K562 (cell line): ENCODE measurements at regions not wholly inside any gene's neighbourhood (a gene's known extent, or its start where the extent isn't known, plus 50 kb on each side); places are given as distances from the start of the nearest gene placed in this dataset.

Experiments used
- ATAC-seq: fragments of 200-7000 bp; cut with Tn5 transposase; 3 replicates; pipeline ENCODE4 v1.9.1; 2020; ENCODE audit warnings: moderate library complexity
- BruUV-seq: library from RNA; stranded (reverse); fragments of 400-500 nt; replicated peaks from 2 replicates; lab custom pipeline; 2021; lab: Mats Ljungman, UMichigan
- CTCF ChIA-PET: fragments of 300-600 bp; formaldehyde crosslinking; extraction: SDS; loops from one replicate; lab custom pipeline; 2021; ENCODE audit warnings: low intra/inter-chr PET ratio; lab: Yijun Ruan, JAX
- POLR2A ChIA-PET: fragments of 300-600, 350-650 bp; sonication (Branson Sonifier 250); formaldehyde crosslinking; extraction: SDS; loops from one replicate; lab custom pipeline; 2021; ENCODE audit warnings: antibody characterized with exemption, inconsistent platforms; lab: Yijun Ruan, JAX
- DNase-seq, 4 experiments: peaks; one replicate each; pipeline versions ENCODE4 v3.0.0 to v3.0.0-alpha.2; 2011 to 2018; ENCODE audit warnings: low spot score in 3 of 4, mixed read lengths in 3 of 4; ENCODE audit errors: extremely low read depth in 1 of 4
- FAIRE-seq: peaks from 2 replicates; lab custom pipeline; 2011; peaks lifted over from hg19 to GRCh38; lab: Jason Lieb, UNC
- H2AFZ ChIP-seq: 2 replicates; pipeline ENCODE4 v1.6.0; 2011; ENCODE audit warnings: low read depth, low read length, control low read depth, inconsistent platforms
- H3K27ac ChIP-seq: fragments of 200-600 bp; 3 replicates; pipeline ENCODE4 v1.8.0; 2011; ENCODE audit warnings: low read depth, mild to moderate bottlenecking, control low read depth, inconsistent platforms, low read length, moderate library complexity, mixed read lengths; ENCODE audit errors: extremely low read depth
- H3K27me3 ChIP-seq, 2 experiments: fragments of 300-600 bp in 1 of 2; 2 replicates in 1 of 2; 3 replicates in 1 of 2; pipeline versions ENCODE4 v1.6.0 to v1.8.0; 2011; ENCODE audit warnings: inconsistent platforms in 2 of 2, low read length in 2 of 2, mild to moderate bottlenecking in 1 of 2, mixed read lengths in 1 of 2, moderate library complexity in 1 of 2; ENCODE audit not compliant: control insufficient read depth in 2 of 2, insufficient read depth in 2 of 2
- H3K36me3 ChIP-seq: fragments of 300-600 bp; 3 replicates; pipeline ENCODE4 v1.8.0; 2011; ENCODE audit warnings: mild to moderate bottlenecking, low read length, inconsistent platforms; ENCODE audit not compliant: control insufficient read depth, insufficient read depth
- H3K4me1 ChIP-seq, 2 experiments: fragments of 200-600 bp in 1 of 2; replicated peaks in 1 of 2; 2 replicates in 1 of 2; 3 replicates in 1 of 2; pipeline versions ENCODE4 v1.5.1 to v1.8.0; 2011; ENCODE audit warnings: inconsistent platforms in 2 of 2, low read length in 2 of 2, mild to moderate bottlenecking in 1 of 2, mixed read lengths in 1 of 2, moderate library complexity in 1 of 2; ENCODE audit not compliant: control insufficient read depth in 2 of 2, insufficient read depth in 2 of 2
- H3K4me2 ChIP-seq: 2 replicates; pipeline ENCODE4 v1.6.1; 2011; ENCODE audit warnings: low read length, control low read depth, inconsistent platforms, mixed read lengths; ENCODE audit not compliant: insufficient read depth
- H3K4me3 ChIP-seq: fragments of 200-600 bp; sonication (generic), shearing (Covaris generic); 2 replicates; pipeline ENCODE4 v1.5.1; 2016; ENCODE audit warnings: control low read depth, inconsistent platforms
- H3K79me2 ChIP-seq: fragments of 200-600 bp; 3 replicates; pipeline ENCODE4 v1.8.0; 2011; ENCODE audit warnings: low read length, inconsistent platforms; ENCODE audit not compliant: control insufficient read depth, insufficient read depth
- H3K9ac ChIP-seq, 2 experiments: 2 replicates each; pipeline versions ENCODE4 v1.6.0 to v1.6.1; 2011; ENCODE audit warnings: low read depth in 2 of 2, low read length in 2 of 2, control low read depth in 1 of 2, inconsistent platforms in 1 of 2, mild to moderate bottlenecking in 1 of 2, mixed read lengths in 1 of 2; ENCODE audit not compliant: insufficient read depth in 1 of 2
- H3K9me1 ChIP-seq: one replicate; pipeline ENCODE4 v1.6.0; 2011; ENCODE audit warnings: inconsistent platforms, mild to moderate bottlenecking, low read length, moderate library complexity; ENCODE audit not compliant: control insufficient read depth, insufficient read depth
- H3K9me3 ChIP-seq: replicated peaks from 2 replicates; pipeline ENCODE4 v1.5.1; 2011; ENCODE audit warnings: low read depth, low read length, inconsistent platforms; ENCODE audit not compliant: control insufficient read depth, insufficient read depth
- H4K20me1 ChIP-seq: replicated peaks from 2 replicates; pipeline ENCODE4 v1.6.1; 2011; ENCODE audit warnings: low read length, inconsistent platforms, mixed read lengths; ENCODE audit not compliant: control insufficient read depth, insufficient read depth
- CREM ChIP-seq: IDR thresholded peaks from 2 replicates; pipeline ENCODE4 v1.6.1; 2014; ENCODE audit warnings: antibody characterized with exemption, low read depth
- CTBP1 ChIP-seq: fragments of 450-650 bp; IDR thresholded peaks from 2 replicates; pipeline ENCODE4 v1.6.1; 2016; ENCODE audit warnings: borderline replicate concordance
- NFYB ChIP-seq: IDR thresholded peaks from 2 replicates; pipeline ENCODE4 v1.6.1; 2011; ENCODE audit warnings: mild to moderate bottlenecking, moderate library complexity; ENCODE audit not compliant: insufficient read length; ENCODE audit errors: extremely low read depth
- RAD21 ChIP-seq, 2 experiments: fragments of 250-450 bp in 1 of 2; fragments of 450-650 bp in 1 of 2; sonication (Bioruptor Pico) in 1 of 2; formaldehyde crosslinking in 1 of 2; IDR thresholded peaks in 1 of 2; conservative IDR thresholded peaks in 1 of 2; 2 replicates each; pipeline versions ENCODE4 v1.4.0 to v1.8.0; 2020 to 2022; ENCODE audit warnings: mild to moderate bottlenecking in 2 of 2, moderate library complexity in 1 of 2
- SAFB2 ChIP-seq: fragments of 200-400 bp; formaldehyde crosslinking; IDR thresholded peaks from 2 replicates; pipeline ENCODE4 v1.6.1; 2018; ENCODE audit warnings: borderline replicate concordance, low read length, low read depth, moderate library complexity; ENCODE audit not compliant: severe bottlenecking
- ZNF224 ChIP-seq: sonication (generic); formaldehyde crosslinking; IDR thresholded peaks from 2 replicates; pipeline ENCODE4 v1.8.0; 2022; ENCODE audit warnings: mild to moderate bottlenecking, missing genetic modification reagents
- WGBS: fragments of 100-300 bp; shearing (Covaris generic); methylation state at CpG from one replicate; pipeline ENCODE4 v1.1.6; 2016; ENCODE audit warnings: low coverage, mixed read lengths; ENCODE audit not compliant: insufficient coverage; ENCODE audit errors: missing lambda C conversion rate; 5-methylcytosine and 5-hydroxymethylcytosine counted together
- in situ Hi-C: fragments of 300-500 bp; cut with MboI; formaldehyde crosslinking; loops from 4 replicates; pipeline ENCODE4 v1.15.0; 2018; ENCODE audit warnings: inconsistent platforms, mixed read lengths
- intact Hi-C: fragments of 100-400 bp; cut with micrococcal nuclease; formaldehyde crosslinking; loops from 2 replicates; pipeline ENCODE4 v1.14.2; 2022
- TF ChIP-seq, protein P1 (sequence below): fragments of 150-350 bp; IDR thresholded peaks from 2 replicates; pipeline ENCODE4 v1.6.1; 2014; ENCODE audit warnings: low read depth, mild to moderate bottlenecking, low read length, borderline replicate concordance
- TF ChIP-seq, protein P2 (sequence below): fragments of 450-650 bp; IDR thresholded peaks from 2 replicates; pipeline ENCODE4 v1.6.1; 2016
- TF ChIP-seq, protein P3 (sequence below), 2 experiments: fragments of 450-650 bp in 1 of 2; sonication (generic) in 1 of 2; formaldehyde crosslinking in 1 of 2; IDR thresholded peaks in 1 of 2; conservative IDR thresholded peaks in 1 of 2; 2 replicates each; pipeline versions ENCODE4 v1.6.1 to v1.8.1; 2016 to 2023; ENCODE audit warnings: mild to moderate bottlenecking in 2 of 2, moderate library complexity in 2 of 2, inconsistent platforms in 1 of 2, missing genetic modification reagents in 1 of 2
- TF ChIP-seq, protein P4 (sequence below): fragments of 250-450 bp; sonication (Bioruptor Pico); IDR thresholded peaks from 2 replicates; pipeline ENCODE4 v1.5.0; 2020; ENCODE audit warnings: mild to moderate bottlenecking, borderline replicate concordance

DNA sequence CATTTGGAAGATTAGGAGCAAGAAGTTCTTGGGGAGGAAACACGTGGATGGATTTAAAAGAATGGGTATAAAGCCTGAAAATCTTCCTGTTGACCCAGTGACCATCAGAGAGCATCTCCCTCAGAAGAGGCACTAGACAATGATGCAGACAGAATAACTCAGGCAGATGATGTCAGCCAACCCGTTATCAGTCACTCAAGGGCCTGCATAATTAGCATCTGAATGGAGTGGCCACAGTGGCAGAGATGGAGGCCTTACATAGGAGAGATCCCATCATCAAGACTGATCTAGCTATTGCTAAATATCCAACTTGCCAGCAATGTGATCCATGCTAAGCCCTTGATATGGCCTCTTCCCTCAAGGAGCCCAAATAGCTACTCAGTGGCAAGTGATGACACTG lies 70.7 kb upstream of the CD82 start:
- Histone ChIP-seq H3K4me1 (no peaks in the 10 kb centered on the region), H3K9ac (no peak overlapping the region), H3K9me3 (no peaks in the 10 kb centered on the region), H3K4me3 (no peak overlapping the region), H2AFZ (no peak overlapping the region), H4K20me1 (no peaks in the 10 kb centered on the region), H3K27ac (no peak overlapping the region), H3K27me3 (peaks cover 2 to 18% of the 10 kb centered on the region in 2 experiments)
- WGBS = 0% methylated on average over 2 of the region's 2 CpGs
- no peak for DNase-seq
- BruUV-seq = no TSS peak
- FAIRE-seq = no peak
- CTCF ChIA-PET = no interaction called here
- intact Hi-C loops (no loop called here), in situ Hi-C loops (no loop called here)
- TF ChIP-seq RAD21 (CRISPR knock-in tag; conservative IDR thresholded peaks at IDR 0.05 in 1 of 2, IDR thresholded peaks at IDR 0.05 in 1 of 2) = no peak
- TF ChIP-seq, protein P1, sequence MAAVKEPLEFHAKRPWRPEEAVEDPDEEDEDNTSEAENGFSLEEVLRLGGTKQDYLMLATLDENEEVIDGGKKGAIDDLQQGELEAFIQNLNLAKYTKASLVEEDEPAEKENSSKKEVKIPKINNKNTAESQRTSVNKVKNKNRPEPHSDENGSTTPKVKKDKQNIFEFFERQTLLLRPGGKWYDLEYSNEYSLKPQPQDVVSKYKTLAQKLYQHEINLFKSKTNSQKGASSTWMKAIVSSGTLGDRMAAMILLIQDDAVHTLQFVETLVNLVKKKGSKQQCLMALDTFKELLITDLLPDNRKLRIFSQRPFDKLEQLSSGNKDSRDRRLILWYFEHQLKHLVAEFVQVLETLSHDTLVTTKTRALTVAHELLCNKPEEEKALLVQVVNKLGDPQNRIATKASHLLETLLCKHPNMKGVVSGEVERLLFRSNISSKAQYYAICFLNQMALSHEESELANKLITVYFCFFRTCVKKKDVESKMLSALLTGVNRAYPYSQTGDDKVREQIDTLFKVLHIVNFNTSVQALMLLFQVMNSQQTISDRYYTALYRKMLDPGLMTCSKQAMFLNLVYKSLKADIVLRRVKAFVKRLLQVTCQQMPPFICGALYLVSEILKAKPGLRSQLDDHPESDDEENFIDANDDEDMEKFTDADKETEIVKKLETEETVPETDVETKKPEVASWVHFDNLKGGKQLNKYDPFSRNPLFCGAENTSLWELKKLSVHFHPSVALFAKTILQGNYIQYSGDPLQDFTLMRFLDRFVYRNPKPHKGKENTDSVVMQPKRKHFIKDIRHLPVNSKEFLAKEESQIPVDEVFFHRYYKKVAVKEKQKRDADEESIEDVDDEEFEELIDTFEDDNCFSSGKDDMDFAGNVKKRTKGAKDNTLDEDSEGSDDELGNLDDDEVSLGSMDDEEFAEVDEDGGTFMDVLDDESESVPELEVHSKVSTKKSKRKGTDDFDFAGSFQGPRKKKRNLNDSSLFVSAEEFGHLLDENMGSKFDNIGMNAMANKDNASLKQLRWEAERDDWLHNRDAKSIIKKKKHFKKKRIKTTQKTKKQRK = no peak
- peak; percentile 35; the same call in 1 of the 2 replicates for TF ChIP-seq CTBP1
- TF ChIP-seq, protein P2, sequence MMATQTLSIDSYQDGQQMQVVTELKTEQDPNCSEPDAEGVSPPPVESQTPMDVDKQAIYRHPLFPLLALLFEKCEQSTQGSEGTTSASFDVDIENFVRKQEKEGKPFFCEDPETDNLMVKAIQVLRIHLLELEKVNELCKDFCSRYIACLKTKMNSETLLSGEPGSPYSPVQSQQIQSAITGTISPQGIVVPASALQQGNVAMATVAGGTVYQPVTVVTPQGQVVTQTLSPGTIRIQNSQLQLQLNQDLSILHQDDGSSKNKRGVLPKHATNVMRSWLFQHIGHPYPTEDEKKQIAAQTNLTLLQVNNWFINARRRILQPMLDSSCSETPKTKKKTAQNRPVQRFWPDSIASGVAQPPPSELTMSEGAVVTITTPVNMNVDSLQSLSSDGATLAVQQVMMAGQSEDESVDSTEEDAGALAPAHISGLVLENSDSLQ = peak; percentile 45; the same call in 1 of the 2 replicates
- TF ChIP-seq, protein P3, sequence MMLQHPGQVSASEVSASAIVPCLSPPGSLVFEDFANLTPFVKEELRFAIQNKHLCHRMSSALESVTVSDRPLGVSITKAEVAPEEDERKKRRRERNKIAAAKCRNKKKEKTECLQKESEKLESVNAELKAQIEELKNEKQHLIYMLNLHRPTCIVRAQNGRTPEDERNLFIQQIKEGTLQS (IDR thresholded peaks at IDR 0.05) = peak; percentile 12; the same call in 1 of the 2 replicates
- TF ChIP-seq, protein P3 (CRISPR knock-in tag; conservative IDR thresholded peaks at IDR 0.05) = no peak
- TF ChIP-seq SAFB2 = no peak
- TF ChIP-seq CREM = 0 out of 2 replicates have a peak, but pooled peaks have one; percentile 10
- TF ChIP-seq, protein P4, sequence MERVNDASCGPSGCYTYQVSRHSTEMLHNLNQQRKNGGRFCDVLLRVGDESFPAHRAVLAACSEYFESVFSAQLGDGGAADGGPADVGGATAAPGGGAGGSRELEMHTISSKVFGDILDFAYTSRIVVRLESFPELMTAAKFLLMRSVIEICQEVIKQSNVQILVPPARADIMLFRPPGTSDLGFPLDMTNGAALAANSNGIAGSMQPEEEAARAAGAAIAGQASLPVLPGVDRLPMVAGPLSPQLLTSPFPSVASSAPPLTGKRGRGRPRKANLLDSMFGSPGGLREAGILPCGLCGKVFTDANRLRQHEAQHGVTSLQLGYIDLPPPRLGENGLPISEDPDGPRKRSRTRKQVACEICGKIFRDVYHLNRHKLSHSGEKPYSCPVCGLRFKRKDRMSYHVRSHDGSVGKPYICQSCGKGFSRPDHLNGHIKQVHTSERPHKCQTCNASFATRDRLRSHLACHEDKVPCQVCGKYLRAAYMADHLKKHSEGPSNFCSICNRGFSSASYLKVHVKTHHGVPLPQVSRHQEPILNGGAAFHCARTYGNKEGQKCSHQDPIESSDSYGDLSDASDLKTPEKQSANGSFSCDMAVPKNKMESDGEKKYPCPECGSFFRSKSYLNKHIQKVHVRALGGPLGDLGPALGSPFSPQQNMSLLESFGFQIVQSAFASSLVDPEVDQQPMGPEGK (CRISPR knock-in tag) = no peak
- no peak for TF ChIP-seq NFYB
- no peak for TF ChIP-seq ZNF224 (CRISPR knock-in tag)
- TF ChIP-seq, all 486 proteins: peak for 4
- ATAC-seq = no peak
- no peak overlapping the region for H3K4me2 ChIP-seq
- no peaks in the 10 kb centered on the region for H3K79me2 ChIP-seq
- peaks cover 3% of the 10 kb centered on the region for H3K9me1 ChIP-seq
- no peaks in the 10 kb centered on the region for H3K36me3 ChIP-seq
- POLR2A ChIA-PET = interaction anchor here (1.0 kb wide), 2 partner anchors 18 to 36 kb away, joined by 3 to 4 read pairs; no protein-coding TSS in a partner anchor
